Nephron (organoid): ENCODE measurements at regions not wholly inside any gene's neighbourhood (a gene's known extent, or its start where the extent isn't known, plus 50 kb on each side); places are given as distances from the start of the nearest gene placed in this dataset.

ENCODE experiments used
- H3K27ac Mint-ChIP-seq, 3 experiments: 2 replicates each; pipeline ENCODE4 v1.8.0; 2020; ENCODE audit warnings: mixed read lengths in 3 of 3, mild to moderate bottlenecking in 2 of 3, moderate library complexity in 1 of 3
- H3K27me3 Mint-ChIP-seq: 2 replicates; pipeline ENCODE4 v1.8.0; 2021; ENCODE audit warnings: low read depth, mild to moderate bottlenecking, moderate library complexity, mixed read lengths
- H3K36me3 Mint-ChIP-seq: 2 replicates; pipeline ENCODE4 v1.8.0; 2020; ENCODE audit warnings: low read depth, mixed read lengths
- H3K4me1 Mint-ChIP-seq: 2 replicates; pipeline ENCODE4 v1.8.0; 2020; ENCODE audit warnings: mixed read lengths
- H3K4me3 Mint-ChIP-seq, 3 experiments: 2 replicates each; pipeline ENCODE4 v1.8.0; 2020; ENCODE audit warnings: mild to moderate bottlenecking in 3 of 3, mixed read lengths in 3 of 3, moderate library complexity in 2 of 3
- H3K9me3 Mint-ChIP-seq: 2 replicates; pipeline ENCODE4 v1.8.0; 2020; ENCODE audit warnings: mixed read lengths
- TF ChIP-seq, protein P1 (sequence below), 3 experiments: fragments of 200-600 bp; sonication (generic); IDR thresholded peaks; one replicate each; pipeline ENCODE4 v1.5.0; 2021; ENCODE audit warnings: antibody characterized with exemption in 3 of 3; ENCODE audit not compliant: unreplicated experiment in 3 of 3

DNA sequence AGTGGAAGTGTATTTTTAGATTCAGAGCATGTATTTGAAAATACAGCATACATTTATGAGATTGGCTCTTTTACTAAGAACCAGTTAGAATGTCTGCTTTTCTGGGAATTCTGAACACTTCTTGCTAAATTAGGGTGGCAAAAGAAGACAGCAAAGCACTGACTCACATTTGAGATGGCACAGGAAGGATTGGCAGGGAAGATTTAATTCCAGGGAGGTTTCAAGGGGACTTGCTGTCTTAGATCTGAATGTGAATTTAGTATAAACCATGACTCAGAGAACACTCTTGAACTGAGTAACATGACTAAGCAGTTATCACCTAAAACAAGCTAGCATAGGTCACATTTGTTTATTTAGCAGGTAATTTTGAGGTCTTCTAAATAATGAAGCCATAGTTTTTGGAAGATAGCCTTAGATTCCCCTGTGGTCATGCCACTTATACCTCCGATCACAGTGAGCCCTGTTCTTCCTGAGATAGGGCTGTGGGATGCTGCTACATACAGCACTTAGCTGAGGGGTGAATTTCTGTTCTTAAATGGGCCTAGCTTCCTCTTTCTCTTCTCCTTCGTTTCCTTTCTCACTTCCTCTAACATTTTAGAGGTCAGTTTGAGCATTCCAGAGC lies 173.8 kb downstream of the PCSK1 start:
- Mint-ChIP-seq H3K36me3 (no peaks in the 10 kb centered on the region), H3K4me3 (no peak overlapping the region), H3K4me1 (no peaks in the 10 kb centered on the region), H3K27ac (peak overlapping the region in 1 of 3 experiments; percentile 65), H3K27me3 (no peaks in the 10 kb centered on the region), H3K9me3 (no peaks in the 10 kb centered on the region)
- TF ChIP-seq, protein P1, sequence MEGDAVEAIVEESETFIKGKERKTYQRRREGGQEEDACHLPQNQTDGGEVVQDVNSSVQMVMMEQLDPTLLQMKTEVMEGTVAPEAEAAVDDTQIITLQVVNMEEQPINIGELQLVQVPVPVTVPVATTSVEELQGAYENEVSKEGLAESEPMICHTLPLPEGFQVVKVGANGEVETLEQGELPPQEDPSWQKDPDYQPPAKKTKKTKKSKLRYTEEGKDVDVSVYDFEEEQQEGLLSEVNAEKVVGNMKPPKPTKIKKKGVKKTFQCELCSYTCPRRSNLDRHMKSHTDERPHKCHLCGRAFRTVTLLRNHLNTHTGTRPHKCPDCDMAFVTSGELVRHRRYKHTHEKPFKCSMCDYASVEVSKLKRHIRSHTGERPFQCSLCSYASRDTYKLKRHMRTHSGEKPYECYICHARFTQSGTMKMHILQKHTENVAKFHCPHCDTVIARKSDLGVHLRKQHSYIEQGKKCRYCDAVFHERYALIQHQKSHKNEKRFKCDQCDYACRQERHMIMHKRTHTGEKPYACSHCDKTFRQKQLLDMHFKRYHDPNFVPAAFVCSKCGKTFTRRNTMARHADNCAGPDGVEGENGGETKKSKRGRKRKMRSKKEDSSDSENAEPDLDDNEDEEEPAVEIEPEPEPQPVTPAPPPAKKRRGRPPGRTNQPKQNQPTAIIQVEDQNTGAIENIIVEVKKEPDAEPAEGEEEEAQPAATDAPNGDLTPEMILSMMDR (IDR thresholded peaks at IDR 0.05; ENCODE audit: unreplicated experiment in 3 of 3) = no peak

GRCh38 chr5:96258692-96259091 lies 174.4 kb downstream of the PCSK1 start:
- Mint-ChIP-seq H3K4me1 (no peaks in the 10 kb centered on the region), H3K36me3 (no peaks in the 10 kb centered on the region), H3K4me3 (no peak overlapping the region), H3K27ac (no peak overlapping the region), H3K27me3 (no peaks in the 10 kb centered on the region), H3K9me3 (no peaks in the 10 kb centered on the region)
- TF ChIP-seq, protein P1 (IDR thresholded peaks at IDR 0.05; ENCODE audit: unreplicated experiment in 3 of 3) = no peak

GRCh38 chr5:96257904-96258303 lies 175.1 kb downstream of the PCSK1 start:
- Mint-ChIP-seq H3K27ac (no peak overlapping the region), H3K4me3 (no peak overlapping the region), H3K27me3 (no peaks in the 10 kb centered on the region), H3K9me3 (no peaks in the 10 kb centered on the region), H3K4me1 (no peaks in the 10 kb centered on the region), H3K36me3 (no peaks in the 10 kb centered on the region)
- TF ChIP-seq, protein P1 (IDR thresholded peaks at IDR 0.05; ENCODE audit: unreplicated experiment in 3 of 3) = no peak

DNA sequence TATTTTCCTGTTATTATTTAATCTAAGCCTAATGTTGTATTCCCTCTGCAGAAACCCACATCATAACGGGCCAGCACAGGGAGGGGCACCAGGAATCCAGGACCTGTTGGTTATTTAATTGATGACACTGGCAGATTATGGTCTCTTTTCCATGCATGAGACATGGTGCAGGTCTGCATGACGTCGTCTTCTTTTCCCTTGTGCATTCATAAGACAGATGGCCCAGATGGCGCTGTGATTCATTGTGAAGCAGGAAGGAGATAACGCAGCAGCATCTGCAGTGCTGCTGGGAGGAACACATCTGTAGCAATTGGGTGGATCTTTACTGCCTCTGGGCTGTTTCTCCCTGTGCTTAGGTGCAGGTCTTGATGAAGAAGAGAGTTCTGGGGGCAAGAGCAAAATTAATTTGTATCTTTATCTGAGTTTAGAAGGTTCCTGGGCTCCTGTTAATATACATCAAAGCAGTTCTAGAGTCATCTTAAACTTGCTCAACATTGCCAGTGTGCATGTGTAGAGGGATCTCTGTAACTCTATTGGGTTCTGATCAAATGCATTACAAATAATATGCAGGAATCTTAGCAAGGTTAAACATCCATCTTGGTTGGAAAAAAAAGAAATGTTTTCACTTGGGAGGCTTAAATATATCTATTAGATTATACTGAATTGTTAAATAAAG lies 176.1 kb downstream of the PCSK1 start:
- Mint-ChIP-seq H3K36me3 (no peaks in the 10 kb centered on the region), H3K27me3 (no peaks in the 10 kb centered on the region), H3K27ac (no peak overlapping the region), H3K4me1 (no peaks in the 10 kb centered on the region), H3K9me3 (peaks cover 4% of the 10 kb centered on the region), H3K4me3 (no peak overlapping the region)
- TF ChIP-seq, protein P1 (IDR thresholded peaks at IDR 0.05; ENCODE audit: unreplicated experiment in 3 of 3) = no peak

DNA sequence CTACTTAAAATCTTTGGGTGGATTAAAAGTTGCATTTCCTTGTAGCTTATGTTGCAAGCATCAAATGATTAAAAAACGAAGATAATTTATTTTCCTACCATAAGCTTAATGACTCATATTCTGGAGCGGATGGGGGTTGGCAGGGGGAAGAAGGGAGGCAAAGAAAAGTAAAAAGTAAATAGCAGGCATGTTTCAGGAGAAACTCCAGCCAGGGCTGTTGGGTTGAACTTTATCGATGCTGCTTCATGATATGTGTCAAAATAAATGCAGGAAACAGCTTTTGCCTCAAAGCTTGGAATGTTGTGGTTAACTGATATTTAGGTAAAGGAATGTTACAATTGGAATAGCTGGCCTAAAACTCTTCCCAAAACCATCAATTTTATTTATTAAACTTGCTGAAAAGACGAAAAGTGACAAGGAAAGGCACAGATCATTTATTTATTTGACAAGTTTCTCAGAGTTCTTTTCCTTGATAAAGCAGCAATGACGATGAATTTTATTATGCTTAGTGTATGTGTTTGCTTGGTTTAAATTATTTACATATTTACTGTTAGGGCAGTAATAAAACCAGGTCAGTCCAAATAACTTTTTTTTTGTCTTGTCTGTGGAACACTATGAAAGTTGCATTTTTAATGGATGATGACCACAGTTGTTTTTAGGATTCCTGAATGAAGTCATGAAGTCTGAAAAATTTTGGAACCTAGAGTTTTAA lies 177.9 kb downstream of the PCSK1 start:
- no peaks in the 10 kb centered on the region for H3K27me3 Mint-ChIP-seq
- H3K27ac Mint-ChIP-seq = peak overlapping the region in 1 of 3 experiments; percentile 58
- H3K9me3 Mint-ChIP-seq = peaks cover 4% of the 10 kb centered on the region
- H3K4me1 Mint-ChIP-seq = no peaks in the 10 kb centered on the region
- no peak overlapping the region for H3K4me3 Mint-ChIP-seq
- TF ChIP-seq, protein P1 (IDR thresholded peaks at IDR 0.05; ENCODE audit: unreplicated experiment in 3 of 3) = no peak
- no peaks in the 10 kb centered on the region for H3K36me3 Mint-ChIP-seq
